Naive thymus-derived CD4-positive, alpha-beta T cell (primary cell): ENCODE measurements at regions not wholly inside any gene's neighbourhood (a gene's known extent, or its start where the extent isn't known, plus 50 kb on each side); places are given as distances from the start of the nearest gene placed in this dataset.

Experiments
- ATAC-seq: fragments of 150-1000 bp; cut with Tn5 transposase; 2 replicates; pipeline ENCODE4 v1.10.0; 2021; ENCODE audit warnings: mild to moderate bottlenecking, moderate library complexity
- CTCF ChIA-PET: fragments of 350-600 bp; sonication (Branson Sonifier 250); formaldehyde crosslinking; loops from one replicate; lab custom pipeline; 2021; ENCODE audit warnings: antibody characterized with exemption; lab: Charles Lee
- POLR2A ChIA-PET: fragments of 350-600 bp; sonication (Branson Sonifier 250); formaldehyde crosslinking; loops from one replicate; lab custom pipeline; 2021; ENCODE audit warnings: antibody characterized with exemption, inconsistent platforms; lab: Charles Lee
- DNase-seq, 9 donors: peaks; one replicate each; pipeline versions ENCODE4 v3.0.0 to v3.0.0-alpha.2; 2020 to 2022; ENCODE audit warnings: mixed read lengths in 1 of 9
- H3K27ac ChIP-seq: one replicate; pipeline ENCODE4 v1.7.0; 2013; ENCODE audit warnings: mild to moderate bottlenecking, low read depth, low read length, moderate library complexity
- H3K27me3 ChIP-seq, 2 donors: one replicate each; pipeline ENCODE4 v1.7.0; 2013; ENCODE audit warnings: low read length in 2 of 2, mild to moderate bottlenecking in 2 of 2, moderate library complexity in 2 of 2; ENCODE audit not compliant: control insufficient read depth in 2 of 2, insufficient read depth in 2 of 2
- H3K36me3 ChIP-seq, 3 experiments: 1 replicate in 2 of 3; 2 replicates in 1 of 3; pipeline ENCODE4 v1.7.0; 2013; ENCODE audit warnings: low read length in 3 of 3, mild to moderate bottlenecking in 3 of 3, moderate library complexity in 1 of 3; ENCODE audit not compliant: insufficient read depth in 3 of 3, control insufficient read depth in 2 of 3
- H3K4me1 ChIP-seq, 2 donors: one replicate each; pipeline ENCODE4 v1.7.0; 2013; ENCODE audit warnings: low read length in 2 of 2, mild to moderate bottlenecking in 2 of 2, moderate library complexity in 1 of 2; ENCODE audit not compliant: control insufficient read depth in 2 of 2, insufficient read depth in 2 of 2
- H3K4me3 ChIP-seq: 2 replicates; pipeline ENCODE4 v1.7.0; 2013; ENCODE audit warnings: mild to moderate bottlenecking, low read length
- H3K9me3 ChIP-seq, 3 experiments: 1 replicate in 2 of 3; 2 replicates in 1 of 3; pipeline ENCODE4 v1.7.0; 2013; ENCODE audit warnings: low read length in 3 of 3; ENCODE audit not compliant: control insufficient read depth in 2 of 3
- H3K27ac Mint-ChIP-seq, 9 donors: one replicate each; pipeline ENCODE4 v1.8.0; 2020 to 2022; ENCODE audit warnings: mixed read lengths in 9 of 9, mild to moderate bottlenecking in 8 of 9, moderate library complexity in 5 of 9, inconsistent platforms in 2 of 9
- H3K27me3 Mint-ChIP-seq, 5 donors: one replicate each; pipeline ENCODE4 v1.8.0; 2021 to 2022; ENCODE audit warnings: mixed read lengths in 5 of 5, mild to moderate bottlenecking in 1 of 5
- H3K36me3 Mint-ChIP-seq, 5 donors: one replicate each; pipeline ENCODE4 v1.8.0; 2020 to 2022; ENCODE audit warnings: mixed read lengths in 5 of 5, mild to moderate bottlenecking in 3 of 5, inconsistent platforms in 1 of 5
- H3K4me1 Mint-ChIP-seq, 7 donors: one replicate each; pipeline ENCODE4 v1.8.0; 2020 to 2022; ENCODE audit warnings: mixed read lengths in 7 of 7, mild to moderate bottlenecking in 3 of 7, inconsistent platforms in 1 of 7
- H3K4me3 Mint-ChIP-seq, 10 donors: one replicate each; pipeline ENCODE4 v1.8.0; 2020 to 2022; ENCODE audit warnings: mild to moderate bottlenecking in 10 of 10, mixed read lengths in 10 of 10, moderate library complexity in 6 of 10, inconsistent platforms in 2 of 10
- H3K9me3 Mint-ChIP-seq, 11 donors: one replicate each; pipeline ENCODE4 v1.8.0; 2020 to 2022; ENCODE audit warnings: mixed read lengths in 11 of 11, mild to moderate bottlenecking in 4 of 11, inconsistent platforms in 1 of 11, moderate library complexity in 1 of 11
- intact Hi-C, 2 donors: fragments of 100-400 bp; cut with micrococcal nuclease; formaldehyde crosslinking; loops; one replicate each; pipeline ENCODE4 v1.15.1; 2023

GRCh38 chr3:148023994-148024393 lies 614.8 kb downstream of the ZIC1 start:
- Mint-ChIP-seq H3K4me3 (no peak overlapping the region), H3K9me3 (peaks cover 0 to 42% (median 5%) of the 10 kb centered on the region in 11 donors)

GRCh38 chr3:148026009-148026588 lies 616.9 kb downstream of the ZIC1 start:
- Mint-ChIP-seq H3K4me1 (no peaks in the 10 kb centered on the region), H3K27ac (no peak overlapping the region), H3K9me3 (peaks cover 0 to 36% (median 5%) of the 10 kb centered on the region in 11 donors), H3K36me3 (no peaks in the 10 kb centered on the region), H3K4me3 (no peak overlapping the region), H3K27me3 (no peaks in the 10 kb centered on the region)
- peaks cover 0 to 4% (median 0%) of the 10 kb centered on the region in 3 experiments for H3K9me3 ChIP-seq
- POLR2A ChIA-PET: no interaction called here
- no peak for DNase-seq
- CTCF ChIA-PET: no interaction called here
- no peak overlapping the region for H3K27ac ChIP-seq
- no peaks in the 10 kb centered on the region for H3K36me3 ChIP-seq
- H3K4me3 ChIP-seq: no peak overlapping the region
- H3K4me1 ChIP-seq: no peaks in the 10 kb centered on the region
- no peak for ATAC-seq
- intact Hi-C loops: no loop called here
- no peaks in the 10 kb centered on the region for H3K27me3 ChIP-seq

More at GRCh38 chr3:148023994-148024393, 614.8 kb downstream of the ZIC1 start:
- no peak for ATAC-seq
- intact Hi-C loops: no loop called here
- ChIA-PET CTCF (no interaction called here), POLR2A (no interaction called here)
- Histone ChIP-seq H3K4me1 (no peaks in the 10 kb centered on the region), H3K9me3 (peaks cover 0 to 4% (median 0%) of the 10 kb centered on the region in 3 experiments), H3K27me3 (no peaks in the 10 kb centered on the region), H3K36me3 (no peaks in the 10 kb centered on the region), H3K27ac (no peak overlapping the region), H3K4me3 (no peak overlapping the region)
- H3K27me3 Mint-ChIP-seq: no peaks in the 10 kb centered on the region
- no peaks in the 10 kb centered on the region for H3K36me3 Mint-ChIP-seq
- DNase-seq: no peak
- no peak overlapping the region for H3K27ac Mint-ChIP-seq
- H3K4me1 Mint-ChIP-seq: no peaks in the 10 kb centered on the region

- ATAC-seq (no peak), DNase-seq (no peak)
- Histone ChIP-seq H3K27me3 (no peaks in the 10 kb centered on the region), H3K36me3 (no peaks in the 10 kb centered on the region), H3K4me3 (no peak overlapping the region), H3K4me1 (no peaks in the 10 kb centered on the region), H3K9me3 (no peaks in the 10 kb centered on the region), H3K27ac (no peak overlapping the region)
- H3K27me3 Mint-ChIP-seq: no peaks in the 10 kb centered on the region
- no peak overlapping the region for H3K4me3 Mint-ChIP-seq
- POLR2A ChIA-PET: no interaction called here
- CTCF ChIA-PET: no interaction called here
- H3K27ac Mint-ChIP-seq: no peak overlapping the region
- H3K9me3 Mint-ChIP-seq: peaks cover 0 to 7% (median 0%) of the 10 kb centered on the region in 11 donors
- H3K4me1 Mint-ChIP-seq: no peaks in the 10 kb centered on the region
- no peaks in the 10 kb centered on the region for H3K36me3 Mint-ChIP-seq
- intact Hi-C loops: no loop called here
These were observed 621.8 kb downstream of the ZIC1 start for GRCh38 chr3:148030975-148031374.

GRCh38 chr3:148034353-148034752 lies 625.2 kb downstream of the ZIC1 start:
- no peaks in the 10 kb centered on the region for H3K36me3 Mint-ChIP-seq

GRCh38 chr3:148036331-148036876 lies 627.2 kb downstream of the ZIC1 start:
- no peaks in the 10 kb centered on the region for H3K9me3 ChIP-seq
- intact Hi-C loops: no loop called here
- no peak overlapping the region for H3K27ac Mint-ChIP-seq
- DNase-seq (no peak), ATAC-seq (no peak)
- CTCF ChIA-PET: no interaction called here
- peaks cover 0 to 6% (median 0%) of the 10 kb centered on the region in 11 donors for H3K9me3 Mint-ChIP-seq
- no peaks in the 10 kb centered on the region for H3K27me3 ChIP-seq
- H3K4me1 Mint-ChIP-seq: no peaks in the 10 kb centered on the region
- no peaks in the 10 kb centered on the region for H3K36me3 ChIP-seq
- no peaks in the 10 kb centered on the region for H3K27me3 Mint-ChIP-seq
- H3K27ac ChIP-seq: no peak overlapping the region
- no peak overlapping the region for H3K4me3 Mint-ChIP-seq
- H3K4me1 ChIP-seq: no peaks in the 10 kb centered on the region
- no peaks in the 10 kb centered on the region for H3K36me3 Mint-ChIP-seq
- no peak overlapping the region for H3K4me3 ChIP-seq
- POLR2A ChIA-PET: no interaction called here

More at GRCh38 chr3:148034353-148034752, 625.2 kb downstream of the ZIC1 start:
- H3K27me3 ChIP-seq: no peaks in the 10 kb centered on the region
- ATAC-seq: no peak
- DNase-seq: no peak
- peaks cover 0 to 6% (median 0%) of the 10 kb centered on the region in 11 donors for H3K9me3 Mint-ChIP-seq
- no peaks in the 10 kb centered on the region for H3K36me3 ChIP-seq
- no peak overlapping the region for H3K4me3 ChIP-seq
- intact Hi-C loops: no loop called here
- POLR2A ChIA-PET: no interaction called here
- no peak overlapping the region for H3K27ac ChIP-seq
- no peak overlapping the region for H3K4me3 Mint-ChIP-seq
- H3K27ac Mint-ChIP-seq: no peak overlapping the region
- no peaks in the 10 kb centered on the region for H3K4me1 ChIP-seq
- no peaks in the 10 kb centered on the region for H3K27me3 Mint-ChIP-seq
- H3K9me3 ChIP-seq: no peaks in the 10 kb centered on the region
- CTCF ChIA-PET: no interaction called here
- H3K4me1 Mint-ChIP-seq: no peaks in the 10 kb centered on the region

- intact Hi-C loops: no loop called here
- H3K4me3 Mint-ChIP-seq: no peak overlapping the region
- H3K9me3 Mint-ChIP-seq: peaks cover 0 to 9% (median 0%) of the 10 kb centered on the region in 11 donors
- ATAC-seq (no peak), DNase-seq (no peak)
- H3K27ac ChIP-seq: no peak overlapping the region
- ChIA-PET CTCF (no interaction called here), POLR2A (no interaction called here)
- no peaks in the 10 kb centered on the region for H3K27me3 Mint-ChIP-seq
- H3K4me1 ChIP-seq: no peaks in the 10 kb centered on the region
- H3K36me3 Mint-ChIP-seq: no peaks in the 10 kb centered on the region
- no peak overlapping the region for H3K4me3 ChIP-seq
- no peak overlapping the region for H3K27ac Mint-ChIP-seq
- no peaks in the 10 kb centered on the region for H3K36me3 ChIP-seq
- H3K4me1 Mint-ChIP-seq: no peaks in the 10 kb centered on the region
- H3K27me3 ChIP-seq: no peaks in the 10 kb centered on the region
- H3K9me3 ChIP-seq: no peaks in the 10 kb centered on the region
These were observed 633.7 kb downstream of the ZIC1 start for GRCh38 chr3:148042663-148043445.
